SK-N-SH (cell line): ENCODE measurements at regions not wholly inside any gene's neighbourhood (a gene's known extent, or its start where the extent isn't known, plus 50 kb on each side); places are given as distances from the start of the nearest gene placed in this dataset.

Experiments used
- CTCF ChIA-PET: fragments of 300-600, 350-600 bp; formaldehyde crosslinking; extraction: SDS; loops from one replicate; lab custom pipeline; 2021; lab: Yijun Ruan, JAX
- POLR2A ChIA-PET: fragments of 350-600 bp; sonication (Branson Sonifier 250); formaldehyde crosslinking; extraction: SDS; loops from one replicate; lab custom pipeline; 2020; ENCODE audit warnings: antibody characterized with exemption, inconsistent platforms; lab: Yijun Ruan, JAX
- DNase-seq: peaks from one replicate; pipeline ENCODE4 v3.0.0; 2012
- H2AFZ ChIP-seq: fragments of 200-600 bp; sonication (generic); 2 replicates; pipeline ENCODE4 v1.8.1; 2016; ENCODE audit warnings: antibody characterized with exemption, mild to moderate bottlenecking, low read depth
- H3F3A ChIP-seq: fragments of 200-600 bp; sonication (generic); replicated peaks from 2 replicates; pipeline ENCODE3; 2016; ENCODE audit warnings: antibody characterized with exemption, mild to moderate bottlenecking; ENCODE audit not compliant: insufficient read depth
- H3K27ac ChIP-seq, 2 experiments: fragments of 200-500 bp in 1 of 2; fragments of 200-600 bp in 1 of 2; sonication (Bioruptor generic) in 1 of 2; sonication (generic), shearing (Covaris generic) in 1 of 2; 2 replicates each; pipeline versions ENCODE4 v1.5.1 to v1.6.1; 2014 to 2016; ENCODE audit warnings: low read depth in 2 of 2, inconsistent platforms in 1 of 2, low read length in 1 of 2, mild to moderate bottlenecking in 1 of 2, mixed read lengths in 1 of 2
- H3K27me3 ChIP-seq: fragments of 200-600 bp; sonication (generic), shearing (Covaris generic); 2 replicates; pipeline ENCODE4 v1.6.1; 2016; ENCODE audit warnings: mixed run types; ENCODE audit not compliant: insufficient read depth
- H3K36me3 ChIP-seq, 2 experiments: fragments of 200-500 bp in 1 of 2; fragments of 200-600 bp in 1 of 2; sonication (Bioruptor generic) in 1 of 2; sonication (generic) in 1 of 2; replicated peaks in 1 of 2; 2 replicates each; pipeline versions ENCODE3 to v1.5.1; 2014 to 2016; ENCODE audit warnings: low read length in 1 of 2, mild to moderate bottlenecking in 1 of 2; ENCODE audit not compliant: insufficient read depth in 2 of 2, control insufficient read depth in 1 of 2
- H3K4me1 ChIP-seq, 2 experiments: fragments of 200-500 bp in 1 of 2; fragments of 200-600 bp in 1 of 2; sonication (Bioruptor generic) in 1 of 2; sonication (generic), shearing (Covaris generic) in 1 of 2; 2 replicates each; pipeline versions ENCODE4 v1.5.1 to v1.6.1; 2014 to 2016; ENCODE audit warnings: low read depth in 1 of 2, low read length in 1 of 2, mixed run types in 1 of 2; ENCODE audit not compliant: insufficient read depth in 2 of 2, control insufficient read depth in 1 of 2
- H3K4me2 ChIP-seq: fragments of 200-600 bp; sonication (generic), shearing (Covaris generic); 2 replicates; pipeline ENCODE4 v1.6.1; 2017; ENCODE audit warnings: mixed run types
- H3K4me3 ChIP-seq, 2 experiments: fragments of 200-500 bp in 1 of 2; fragments of 200-600 bp in 1 of 2; sonication (Bioruptor generic) in 1 of 2; sonication (generic), shearing (Covaris generic) in 1 of 2; 2 replicates each; pipeline versions ENCODE4 v1.5.1 to v1.8.1; 2014 to 2016; ENCODE audit warnings: low read depth in 2 of 2, inconsistent platforms in 1 of 2, low read length in 1 of 2, mild to moderate bottlenecking in 1 of 2, mixed read lengths in 1 of 2, moderate library complexity in 1 of 2
- H3K79me2 ChIP-seq: fragments of 200-600 bp; sonication (generic); 2 replicates; pipeline ENCODE4 v1.8.1; 2017; ENCODE audit warnings: mild to moderate bottlenecking; ENCODE audit not compliant: insufficient read depth
- H3K9ac ChIP-seq: fragments of 200-600 bp; sonication (generic); 2 replicates; pipeline ENCODE4 v1.6.1; 2017; ENCODE audit warnings: mixed run types
- H3K9me2 ChIP-seq: fragments of 200-600 bp; sonication (generic); 2 replicates; pipeline ENCODE4 v1.6.1; 2017; ENCODE audit warnings: mixed run types
- H3K9me3 ChIP-seq: fragments of 200-600 bp; sonication (generic); 2 replicates; pipeline ENCODE4 v1.6.1; 2017; ENCODE audit warnings: mixed run types, mild to moderate bottlenecking, moderate library complexity
- H4K20me1 ChIP-seq: fragments of 200-600 bp; sonication (generic); 2 replicates; pipeline ENCODE4 v1.6.1; 2017; ENCODE audit warnings: mild to moderate bottlenecking, mixed run types; ENCODE audit not compliant: insufficient read depth
- CHD2 ChIP-seq: fragments of 150-350 bp; IDR thresholded peaks from 2 replicates; pipeline ENCODE4 v1.6.1; 2018; ENCODE audit warnings: low read length; ENCODE audit not compliant: partially characterized antibody
- EZH2phosphoT487 ChIP-seq: fragments of 200-600 bp; sonication (generic); IDR thresholded peaks from 2 replicates; pipeline ENCODE4 v1.6.1; 2017; ENCODE audit warnings: low read depth, mixed run types, mild to moderate bottlenecking, antibody characterized with exemption, moderate library complexity, borderline replicate concordance
- FOXJ3 ChIP-seq: sonication (generic); formaldehyde crosslinking; IDR thresholded peaks from 2 replicates; pipeline ENCODE4 v1.5.1; 2020; ENCODE audit warnings: mild to moderate bottlenecking, missing genetic modification reagents
- FOXM1 ChIP-seq: IDR thresholded peaks from 2 replicates; pipeline ENCODE4 v1.4.0; 2012; ENCODE audit warnings: low read depth, mild to moderate bottlenecking
- GABPA ChIP-seq: IDR thresholded peaks from 2 replicates; pipeline ENCODE4 v1.4.0; 2012; ENCODE audit warnings: low read depth, mild to moderate bottlenecking
- JUND ChIP-seq: IDR thresholded peaks from 2 replicates; pipeline ENCODE4 v1.4.0; 2012
- MAX ChIP-seq: IDR thresholded peaks from 2 replicates; pipeline ENCODE4 v1.4.0; 2012; ENCODE audit warnings: low read depth
- MEF2A ChIP-seq: IDR thresholded peaks from 2 replicates; pipeline ENCODE4 v1.4.0; 2012; ENCODE audit warnings: low read depth, borderline replicate concordance
- MXI1 ChIP-seq: IDR thresholded peaks from 2 replicates; pipeline ENCODE4 v1.6.1; 2012; ENCODE audit warnings: mild to moderate bottlenecking, low read depth, low read length, improper control_type of control experiment
- NFIC ChIP-seq: IDR thresholded peaks from 2 replicates; pipeline ENCODE4 v1.4.0; 2012; ENCODE audit warnings: borderline replicate concordance
- NRF1 ChIP-seq: IDR thresholded peaks from 2 replicates; pipeline ENCODE4 v1.6.1; 2012; ENCODE audit warnings: low read depth, mild to moderate bottlenecking, low read length
- POLR2AphosphoS5 ChIP-seq: IDR thresholded peaks from 2 replicates; pipeline ENCODE4 v1.6.1; 2012; ENCODE audit warnings: low read depth, low read length
- RAD21 ChIP-seq: IDR thresholded peaks from 2 replicates; pipeline ENCODE4 v1.6.1; 2012; ENCODE audit warnings: mild to moderate bottlenecking, low read length
- RFX5 ChIP-seq: IDR thresholded peaks from 2 replicates; pipeline ENCODE4 v1.6.1; 2012; ENCODE audit warnings: mild to moderate bottlenecking, improper control_type of control experiment, low read length
- SIN3A ChIP-seq: IDR thresholded peaks from 2 replicates; pipeline ENCODE4 v1.6.1; 2012; ENCODE audit warnings: low read depth, mild to moderate bottlenecking, low read length, moderate library complexity, borderline replicate concordance
- SMC3 ChIP-seq: IDR thresholded peaks from 2 replicates; pipeline ENCODE4 v1.6.1; 2012; ENCODE audit warnings: low read depth, low read length, improper control_type of control experiment
- TAF1 ChIP-seq: IDR thresholded peaks from 2 replicates; pipeline ENCODE4 v1.6.1; 2012; ENCODE audit warnings: low read depth, mild to moderate bottlenecking, low read length, moderate library complexity, borderline replicate concordance
- TCF12 ChIP-seq: IDR thresholded peaks from 2 replicates; pipeline ENCODE4 v1.4.0; 2012
- USF2 ChIP-seq: fragments of 150-350 bp; IDR thresholded peaks from 2 replicates; pipeline ENCODE4 v1.6.1; 2017; ENCODE audit warnings: antibody characterized with exemption, low read length, low read depth, borderline replicate concordance
- WGBS: methylation state at CpG from one replicate; pipeline ENCODE4 v1.1.6; 2017; ENCODE audit warnings: low lambda C conversion rate; 5-methylcytosine and 5-hydroxymethylcytosine counted together
- TF ChIP-seq, protein P1 (sequence below): IDR thresholded peaks from 2 replicates; pipeline ENCODE4 v1.6.1; 2012; ENCODE audit warnings: mild to moderate bottlenecking, low read depth, low read length, moderate library complexity
- TF ChIP-seq, protein P2 (sequence below): fragments of 150-350 bp; IDR thresholded peaks from 2 replicates; pipeline ENCODE4 v1.6.1; 2016; ENCODE audit warnings: mild to moderate bottlenecking, low read depth, low read length
- TF ChIP-seq, protein P3 (sequence below): IDR thresholded peaks from 2 replicates; pipeline ENCODE4 v1.4.0; 2012; ENCODE audit warnings: low read depth, borderline replicate concordance

DNA sequence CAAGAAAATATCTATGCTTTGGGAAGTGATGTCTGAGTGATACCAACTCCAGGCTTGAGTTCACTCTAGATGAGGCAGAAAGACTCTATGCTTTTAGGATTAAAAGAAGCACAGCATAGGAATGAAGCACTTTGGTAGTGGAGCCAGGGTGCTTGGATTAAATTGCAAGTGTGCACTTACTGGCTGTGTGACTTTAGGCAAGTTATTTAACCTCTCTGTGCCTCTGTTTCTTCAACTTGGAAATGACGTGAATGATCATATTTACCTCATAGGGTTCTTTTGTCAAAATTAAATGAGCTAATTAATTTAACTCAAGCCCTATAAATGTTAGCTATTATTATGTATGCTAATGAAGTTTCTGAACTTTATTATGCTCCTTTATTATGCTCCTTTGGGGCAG is 446.1 kb downstream of the TTLL7 start (continued):
- TF ChIP-seq, protein P1, sequence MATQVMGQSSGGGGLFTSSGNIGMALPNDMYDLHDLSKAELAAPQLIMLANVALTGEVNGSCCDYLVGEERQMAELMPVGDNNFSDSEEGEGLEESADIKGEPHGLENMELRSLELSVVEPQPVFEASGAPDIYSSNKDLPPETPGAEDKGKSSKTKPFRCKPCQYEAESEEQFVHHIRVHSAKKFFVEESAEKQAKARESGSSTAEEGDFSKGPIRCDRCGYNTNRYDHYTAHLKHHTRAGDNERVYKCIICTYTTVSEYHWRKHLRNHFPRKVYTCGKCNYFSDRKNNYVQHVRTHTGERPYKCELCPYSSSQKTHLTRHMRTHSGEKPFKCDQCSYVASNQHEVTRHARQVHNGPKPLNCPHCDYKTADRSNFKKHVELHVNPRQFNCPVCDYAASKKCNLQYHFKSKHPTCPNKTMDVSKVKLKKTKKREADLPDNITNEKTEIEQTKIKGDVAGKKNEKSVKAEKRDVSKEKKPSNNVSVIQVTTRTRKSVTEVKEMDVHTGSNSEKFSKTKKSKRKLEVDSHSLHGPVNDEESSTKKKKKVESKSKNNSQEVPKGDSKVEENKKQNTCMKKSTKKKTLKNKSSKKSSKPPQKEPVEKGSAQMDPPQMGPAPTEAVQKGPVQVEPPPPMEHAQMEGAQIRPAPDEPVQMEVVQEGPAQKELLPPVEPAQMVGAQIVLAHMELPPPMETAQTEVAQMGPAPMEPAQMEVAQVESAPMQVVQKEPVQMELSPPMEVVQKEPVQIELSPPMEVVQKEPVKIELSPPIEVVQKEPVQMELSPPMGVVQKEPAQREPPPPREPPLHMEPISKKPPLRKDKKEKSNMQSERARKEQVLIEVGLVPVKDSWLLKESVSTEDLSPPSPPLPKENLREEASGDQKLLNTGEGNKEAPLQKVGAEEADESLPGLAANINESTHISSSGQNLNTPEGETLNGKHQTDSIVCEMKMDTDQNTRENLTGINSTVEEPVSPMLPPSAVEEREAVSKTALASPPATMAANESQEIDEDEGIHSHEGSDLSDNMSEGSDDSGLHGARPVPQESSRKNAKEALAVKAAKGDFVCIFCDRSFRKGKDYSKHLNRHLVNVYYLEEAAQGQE = no peak
- TF ChIP-seq NFIC = no peak
- no peak for TF ChIP-seq FOXM1
- no peak for TF ChIP-seq SIN3A
- no peak for TF ChIP-seq FOXJ3 (CRISPR knock-in tag)
- no peak for TF ChIP-seq SMC3
- no peak for TF ChIP-seq JUND
- no peak for TF ChIP-seq POLR2AphosphoS5

- H3K36me3 ChIP-seq = no peaks in the 10 kb centered on the region
- H3K4me3 ChIP-seq = no peak overlapping the region
- H2AFZ ChIP-seq = no peak overlapping the region
- no peaks in the 10 kb centered on the region for H3K9me2 ChIP-seq
- CTCF ChIA-PET = no interaction called here
- WGBS = 73% methylated on average over 1 of the region's 1 CpG
- H3K79me2 ChIP-seq = no peaks in the 10 kb centered on the region
- DNase-seq = no peak
- POLR2A ChIA-PET = no interaction called here
- H3K4me1 ChIP-seq = no peaks in the 10 kb centered on the region; a peak in 1 of 4 replicates
- no peaks in the 10 kb centered on the region for H3F3A ChIP-seq
- no peak overlapping the region for H3K4me2 ChIP-seq
- no peak overlapping the region for H3K27ac ChIP-seq
- no peaks in the 10 kb centered on the region for H3K9me3 ChIP-seq
- no peaks in the 10 kb centered on the region for H4K20me1 ChIP-seq
- no peak overlapping the region for H3K9ac ChIP-seq
- H3K27me3 ChIP-seq = no peaks in the 10 kb centered on the region
- TF ChIP-seq RFX5 (no peak), MXI1 (no peak), MEF2A (no peak), FOXJ3 (CRISPR knock-in tag) (no peak), EZH2phosphoT487 (no peak), USF2 (no peak), SIN3A (no peak), TCF12 (no peak), NRF1 (no peak), CHD2 (no peak), MAX (no peak), GABPA (no peak), TAF1 (no peak), RAD21 (no peak)
- TF ChIP-seq, protein P2, sequence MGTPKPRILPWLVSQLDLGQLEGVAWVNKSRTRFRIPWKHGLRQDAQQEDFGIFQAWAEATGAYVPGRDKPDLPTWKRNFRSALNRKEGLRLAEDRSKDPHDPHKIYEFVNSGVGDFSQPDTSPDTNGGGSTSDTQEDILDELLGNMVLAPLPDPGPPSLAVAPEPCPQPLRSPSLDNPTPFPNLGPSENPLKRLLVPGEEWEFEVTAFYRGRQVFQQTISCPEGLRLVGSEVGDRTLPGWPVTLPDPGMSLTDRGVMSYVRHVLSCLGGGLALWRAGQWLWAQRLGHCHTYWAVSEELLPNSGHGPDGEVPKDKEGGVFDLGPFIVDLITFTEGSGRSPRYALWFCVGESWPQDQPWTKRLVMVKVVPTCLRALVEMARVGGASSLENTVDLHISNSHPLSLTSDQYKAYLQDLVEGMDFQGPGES = no peak
- TF ChIP-seq, protein P3, sequence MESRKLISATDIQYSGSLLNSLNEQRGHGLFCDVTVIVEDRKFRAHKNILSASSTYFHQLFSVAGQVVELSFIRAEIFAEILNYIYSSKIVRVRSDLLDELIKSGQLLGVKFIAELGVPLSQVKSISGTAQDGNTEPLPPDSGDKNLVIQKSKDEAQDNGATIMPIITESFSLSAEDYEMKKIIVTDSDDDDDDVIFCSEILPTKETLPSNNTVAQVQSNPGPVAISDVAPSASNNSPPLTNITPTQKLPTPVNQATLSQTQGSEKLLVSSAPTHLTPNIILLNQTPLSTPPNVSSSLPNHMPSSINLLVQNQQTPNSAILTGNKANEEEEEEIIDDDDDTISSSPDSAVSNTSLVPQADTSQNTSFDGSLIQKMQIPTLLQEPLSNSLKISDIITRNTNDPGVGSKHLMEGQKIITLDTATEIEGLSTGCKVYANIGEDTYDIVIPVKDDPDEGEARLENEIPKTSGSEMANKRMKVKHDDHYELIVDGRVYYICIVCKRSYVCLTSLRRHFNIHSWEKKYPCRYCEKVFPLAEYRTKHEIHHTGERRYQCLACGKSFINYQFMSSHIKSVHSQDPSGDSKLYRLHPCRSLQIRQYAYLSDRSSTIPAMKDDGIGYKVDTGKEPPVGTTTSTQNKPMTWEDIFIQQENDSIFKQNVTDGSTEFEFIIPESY = no peak
Observed at GRCh38 chr1:83548311-83548710, 450.6 kb downstream of the TTLL7 start.
